ENCODE measurements at regions not wholly inside any gene's neighbourhood (a gene's known extent, or its start where the extent isn't known, plus 50 kb on each side); places are given as distances from the start of the nearest gene placed in this dataset.

GRCh38 chr4:126344472-126344871 is 1029.7 kb downstream of the FAT4 start:
- no peaks in the 10 kb centered on the region for H3K36me3 ChIP-seq (replicated peaks)
- TF ChIP-seq CTCF (IDR thresholded peaks at IDR 0.05; ENCODE audit: low read depth, low read length, missing control alignments): no peak
- no peak overlapping the region for H3K27ac ChIP-seq
- DNase-seq: no peak
- H3K4me3 ChIP-seq (ENCODE audit: low read depth, low read length): no peak overlapping the region
- no peaks in the 10 kb centered on the region for H3K27me3 ChIP-seq (replicated peaks)
- in situ Hi-C loops (cut with HindIII; ENCODE audit: low pct_ligation_motif_present, low sequenced_read_pairs): no loop called here

- H3K27ac ChIP-seq: no peak overlapping the region
- in situ Hi-C loops (cut with HindIII; ENCODE audit: low pct_ligation_motif_present, low sequenced_read_pairs): no loop called here
- TF ChIP-seq CTCF (IDR thresholded peaks at IDR 0.05; ENCODE audit: low read depth, low read length, missing control alignments): no peak
- H3K36me3 ChIP-seq (replicated peaks): no peaks in the 10 kb centered on the region
- no peaks in the 10 kb centered on the region for H3K27me3 ChIP-seq (replicated peaks)
- H3K4me3 ChIP-seq (ENCODE audit: low read depth, low read length): no peak overlapping the region
- no peak for DNase-seq
Observed at GRCh38 chr4:126346654-126347053, 1031.9 kb downstream of the FAT4 start.

- DNase-seq: no peak
- no peaks in the 10 kb centered on the region for H3K36me3 ChIP-seq (replicated peaks)
- H3K4me3 ChIP-seq (ENCODE audit: low read depth, low read length): no peak overlapping the region
- TF ChIP-seq CTCF (IDR thresholded peaks at IDR 0.05; ENCODE audit: low read depth, low read length, missing control alignments): no peak
- no peaks in the 10 kb centered on the region for H3K27me3 ChIP-seq (replicated peaks)
- in situ Hi-C loops (cut with HindIII; ENCODE audit: low pct_ligation_motif_present, low sequenced_read_pairs): no loop called here
- H3K27ac ChIP-seq: no peak overlapping the region
Observed at GRCh38 chr4:126354784-126355183, 1040.0 kb downstream of the FAT4 start.

GRCh38 chr4:126358041-126358440 is 1043.3 kb downstream of the FAT4 start:
- DNase-seq: no peak
- Histone ChIP-seq H3K4me3 (ENCODE audit: low read depth, low read length) (no peak overlapping the region), H3K27ac (no peak overlapping the region), H3K27me3 (replicated peaks) (no peaks in the 10 kb centered on the region), H3K36me3 (replicated peaks) (no peaks in the 10 kb centered on the region)
- TF ChIP-seq CTCF (IDR thresholded peaks at IDR 0.05; ENCODE audit: low read depth, low read length, missing control alignments): no peak
- in situ Hi-C loops (cut with HindIII; ENCODE audit: low pct_ligation_motif_present, low sequenced_read_pairs): no loop called here

GRCh38 chr4:126361287-126361686 is 1046.5 kb downstream of the FAT4 start:
- no peak overlapping the region for H3K27ac ChIP-seq
- no peak for DNase-seq
- in situ Hi-C loops (cut with HindIII; ENCODE audit: low pct_ligation_motif_present, low sequenced_read_pairs): no loop called here
- TF ChIP-seq CTCF (IDR thresholded peaks at IDR 0.05; ENCODE audit: low read depth, low read length, missing control alignments): no peak
- no peaks in the 10 kb centered on the region for H3K27me3 ChIP-seq (replicated peaks)
- no peaks in the 10 kb centered on the region for H3K36me3 ChIP-seq (replicated peaks)
- H3K4me3 ChIP-seq (ENCODE audit: low read depth, low read length): no peak overlapping the region

- DNase-seq: no peak
- TF ChIP-seq CTCF (IDR thresholded peaks at IDR 0.05; ENCODE audit: low read depth, low read length, missing control alignments): no peak
- H3K36me3 ChIP-seq (replicated peaks): no peaks in the 10 kb centered on the region
- H3K27ac ChIP-seq: no peak overlapping the region
- in situ Hi-C loops (cut with HindIII; ENCODE audit: low pct_ligation_motif_present, low sequenced_read_pairs): no loop called here
- H3K4me3 ChIP-seq (ENCODE audit: low read depth, low read length): no peak overlapping the region
- H3K27me3 ChIP-seq (replicated peaks): no peaks in the 10 kb centered on the region
Observed at GRCh38 chr4:126364311-126364911, 1049.7 kb downstream of the FAT4 start.
